HCT116 (cell line): ENCODE measurements at regions not wholly inside any gene's neighbourhood (a gene's known extent, or its start where the extent isn't known, plus 50 kb on each side); places are given as distances from the start of the nearest gene placed in this dataset.

ENCODE experiments used
- ATAC-seq: fragments of 200-7000 bp; cut with Tn5 transposase; 2 replicates; pipeline ENCODE4 v1.9.1; 2020; ENCODE audit warnings: mild to moderate bottlenecking, moderate library complexity
- BruUV-seq: library from RNA; stranded (reverse); fragments of 400-500 nt; replicated peaks from 2 replicates; lab custom pipeline; 2021; lab: Mats Ljungman, UMichigan
- CTCF ChIA-PET: fragments of 300-600 bp; sonication (Branson Sonifier 250); formaldehyde crosslinking; loops from one replicate; lab custom pipeline; 2021; ENCODE audit warnings: antibody characterized with exemption; lab: Charles Lee
- POLR2A ChIA-PET: fragments of 300-600, 350-600 bp; sonication (Branson Sonifier 250); formaldehyde crosslinking; loops from one replicate; lab custom pipeline; 2021; ENCODE audit warnings: antibody characterized with exemption; lab: Charles Lee
- RAD21 ChIA-PET, 2 experiments: fragments of 300-600 bp; sonication (Branson Sonifier 250); formaldehyde crosslinking; loops; one replicate each; lab custom pipeline; 2023; ENCODE audit warnings: low total read pairs in 2 of 2; ENCODE audit not compliant: uncharacterized antibody in 2 of 2, unreplicated experiment in 2 of 2, low non-redundant PET in 1 of 2; lab: Charles Lee
- DNase-seq: peaks from one replicate; pipeline ENCODE4 v3.0.0-alpha.2; 2010; ENCODE audit warnings: low read depth, low spot score
- H2AFZ ChIP-seq: fragments of 200-600 bp; shearing (Covaris generic), sonication (generic); 2 replicates; pipeline ENCODE4 v1.6.1; 2017; ENCODE audit warnings: low read depth, mixed run types, mixed read lengths, antibody characterized with exemption, low read length; ENCODE audit not compliant: poor library complexity, severe bottlenecking
- H3K27ac ChIP-seq: 2 replicates; pipeline ENCODE4 v1.5.1; 2012; ENCODE audit warnings: low read depth, low read length
- H3K27me3 ChIP-seq: fragments of 200-600 bp; sonication (generic); 2 replicates; pipeline ENCODE4 v1.6.1; 2016; ENCODE audit warnings: mixed run types, low read length, mixed read lengths; ENCODE audit not compliant: insufficient read depth
- H3K36me3 ChIP-seq, 2 experiments: fragments of 200-500 bp in 1 of 2; fragments of 200-600 bp in 1 of 2; sonication (Bioruptor generic) in 1 of 2; sonication (generic) in 1 of 2; 2 replicates each; pipeline versions ENCODE4 v1.5.1 to v1.6.1; 2014 to 2016; ENCODE audit warnings: low read length in 2 of 2, inconsistent platforms in 1 of 2, mixed read lengths in 1 of 2, mixed run types in 1 of 2; ENCODE audit not compliant: insufficient read depth in 2 of 2, control insufficient read depth in 1 of 2
- H3K4me1 ChIP-seq, 2 experiments: fragments of 200-600 bp in 1 of 2; sonication (generic) in 1 of 2; 2 replicates each; pipeline versions ENCODE4 v1.5.1 to v1.6.1; 2012 to 2017; ENCODE audit warnings: low read length in 2 of 2, inconsistent platforms in 1 of 2, mild to moderate bottlenecking in 1 of 2, mixed read lengths in 1 of 2, mixed run types in 1 of 2, moderate library complexity in 1 of 2; ENCODE audit not compliant: insufficient read depth in 2 of 2, control insufficient read depth in 1 of 2
- H3K4me2 ChIP-seq: fragments of 200-600 bp; sonication (generic); 2 replicates; pipeline ENCODE4 v1.6.1; 2017; ENCODE audit warnings: mixed run types, low read length, mixed read lengths
- H3K4me3 ChIP-seq, 2 experiments: fragments of 200-600 bp in 1 of 2; sonication (generic) in 1 of 2; replicated peaks in 1 of 2; 2 replicates each; pipeline ENCODE4 v1.5.1; 2011 to 2016; ENCODE audit warnings: low read length in 2 of 2, control low read depth in 1 of 2, low read depth in 1 of 2, mild to moderate bottlenecking in 1 of 2, mixed read lengths in 1 of 2, mixed run types in 1 of 2
- H3K79me2 ChIP-seq: fragments of 200-600 bp; sonication (generic); 2 replicates; pipeline ENCODE4 v1.6.1; 2017; ENCODE audit warnings: mild to moderate bottlenecking, mixed run types, low read length, moderate library complexity, mixed read lengths; ENCODE audit not compliant: insufficient read depth
- H3K9ac ChIP-seq: fragments of 200-600 bp; sonication (generic); 2 replicates; pipeline ENCODE4 v1.6.1; 2016; ENCODE audit warnings: low read length, mixed read lengths
- H3K9me2 ChIP-seq: fragments of 200-600 bp; sonication (generic), shearing (Covaris generic); 2 replicates; pipeline ENCODE4 v1.6.1; 2017; ENCODE audit warnings: mixed run types, mild to moderate bottlenecking, moderate library complexity; ENCODE audit not compliant: insufficient read depth
- H3K9me3 ChIP-seq, 2 experiments: fragments of 200-500 bp in 1 of 2; fragments of 200-600 bp in 1 of 2; sonication (Bioruptor generic) in 1 of 2; sonication (generic) in 1 of 2; 2 replicates each; pipeline ENCODE4 v1.6.1; 2014 to 2017; ENCODE audit warnings: low read length in 2 of 2, mixed read lengths in 2 of 2, inconsistent platforms in 1 of 2, low read depth in 1 of 2, mild to moderate bottlenecking in 1 of 2, mixed run types in 1 of 2, moderate library complexity in 1 of 2; ENCODE audit not compliant: control insufficient read depth in 1 of 2, insufficient read depth in 1 of 2
- H4K20me1 ChIP-seq: fragments of 200-600 bp; sonication (generic), shearing (Covaris generic); 2 replicates; pipeline ENCODE4 v1.6.1; 2017; ENCODE audit warnings: mixed run types, mild to moderate bottlenecking, moderate library complexity; ENCODE audit not compliant: insufficient read depth
- CEBPB ChIP-seq: IDR thresholded peaks from 2 replicates; pipeline ENCODE4 v1.6.1; 2012; ENCODE audit warnings: low read depth
- EGR1 ChIP-seq: IDR thresholded peaks from 2 replicates; pipeline ENCODE4 v1.6.1; 2012; ENCODE audit warnings: low read depth
- EZH2 ChIP-seq: fragments of 200-600 bp; sonication (generic); IDR thresholded peaks from 2 replicates; pipeline ENCODE4 v1.6.1; 2017; ENCODE audit warnings: antibody characterized with exemption, mixed run types
- EZH2phosphoT487 ChIP-seq: fragments of 200-600 bp; IDR thresholded peaks from 2 replicates; pipeline ENCODE4 v1.6.1; 2018; ENCODE audit warnings: antibody characterized with exemption, borderline replicate concordance
- POLR2A ChIP-seq: IDR thresholded peaks from 2 replicates; pipeline ENCODE4 v1.7.0; 2011; ENCODE audit warnings: borderline replicate concordance; ENCODE audit not compliant: insufficient read depth, insufficient read length; ENCODE audit errors: extremely low read depth
- RAD21 ChIP-seq: IDR thresholded peaks from 2 replicates; pipeline ENCODE4 v1.6.1; 2012; ENCODE audit warnings: low read depth, mild to moderate bottlenecking
- SIN3A ChIP-seq: IDR thresholded peaks from 2 replicates; pipeline ENCODE4 v1.6.1; 2012; ENCODE audit warnings: low read depth
- SP1 ChIP-seq: IDR thresholded peaks from 2 replicates; pipeline ENCODE4 v1.6.1; 2012; ENCODE audit warnings: low read depth
- TCF7L2 ChIP-seq: IDR thresholded peaks from 2 replicates; pipeline ENCODE4 v1.7.0; 2011; ENCODE audit warnings: borderline replicate concordance, inconsistent platforms; ENCODE audit not compliant: insufficient read depth, insufficient read length; ENCODE audit errors: extremely low read depth
- ZFX ChIP-seq: fragments of 450-650 bp; IDR thresholded peaks from 2 replicates; pipeline ENCODE4 v1.6.1; 2017
- intact Hi-C: fragments of 100-400 bp; cut with micrococcal nuclease; formaldehyde crosslinking; loops from 2 replicates; pipeline ENCODE4 v1.10.0; 2022
- TF ChIP-seq, protein P1 (sequence below), 3 experiments: fragments of 200-600 bp in 1 of 3; sonication (generic) in 1 of 3; IDR thresholded peaks in 2 of 3; conservative IDR thresholded peaks in 1 of 3; 2 replicates each; pipeline ENCODE4 v1.5.1; 2012 to 2017; ENCODE audit warnings: low read depth in 2 of 3, low read length in 2 of 3, antibody characterized with exemption in 1 of 3, borderline replicate concordance in 1 of 3, control low read depth in 1 of 3, mild to moderate bottlenecking in 1 of 3, mixed read lengths in 1 of 3, mixed run types in 1 of 3, moderate library complexity in 1 of 3; ENCODE audit not compliant: insufficient read depth in 1 of 3
- TF ChIP-seq, protein P2 (sequence below): IDR thresholded peaks from 2 replicates; pipeline ENCODE4 v1.6.1; 2011; ENCODE audit warnings: mild to moderate bottlenecking, low read length, moderate library complexity; ENCODE audit not compliant: insufficient replicate concordance; ENCODE audit errors: extremely low read depth

DNA sequence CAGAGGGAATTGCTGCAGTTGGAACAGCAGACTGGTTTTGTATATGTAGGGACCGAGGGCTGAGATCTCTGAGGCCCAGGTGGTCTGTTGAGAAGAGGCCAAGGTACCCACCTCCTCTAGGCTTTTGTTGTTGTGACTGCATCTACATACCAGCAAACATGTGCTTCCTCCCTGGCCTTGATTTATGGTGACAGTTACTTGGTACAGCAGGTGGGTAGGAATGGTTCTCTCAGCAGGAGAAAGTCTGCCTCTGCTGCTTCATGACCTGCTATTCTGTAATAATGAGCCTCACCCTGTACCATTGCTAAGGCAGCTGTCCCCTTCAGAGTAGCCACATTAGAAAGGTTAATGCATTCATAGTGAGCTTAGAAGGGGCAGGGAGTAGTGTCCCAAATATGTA is 196.7 kb upstream of the PELI2 start:
- RAD21 ChIA-PET: no interaction called here
- no TSS peak for BruUV-seq
- ATAC-seq (no peak), DNase-seq (no peak)
- no peaks in the 10 kb centered on the region for H3K79me2 ChIP-seq
- H3K27me3 ChIP-seq: peaks cover 12% of the 10 kb centered on the region
- H3K4me2 ChIP-seq: no peak overlapping the region
- no peak overlapping the region for H3K4me3 ChIP-seq
- POLR2A ChIA-PET: no interaction called here
- CTCF ChIA-PET: no interaction called here
- H4K20me1 ChIP-seq: no peaks in the 10 kb centered on the region
- H3K9ac ChIP-seq: no peak overlapping the region
- no peaks in the 10 kb centered on the region for H3K4me1 ChIP-seq
- no peak for TF ChIP-seq CEBPB
- no peak for TF ChIP-seq EZH2
- no peak for TF ChIP-seq SIN3A
- TF ChIP-seq, protein P1, sequence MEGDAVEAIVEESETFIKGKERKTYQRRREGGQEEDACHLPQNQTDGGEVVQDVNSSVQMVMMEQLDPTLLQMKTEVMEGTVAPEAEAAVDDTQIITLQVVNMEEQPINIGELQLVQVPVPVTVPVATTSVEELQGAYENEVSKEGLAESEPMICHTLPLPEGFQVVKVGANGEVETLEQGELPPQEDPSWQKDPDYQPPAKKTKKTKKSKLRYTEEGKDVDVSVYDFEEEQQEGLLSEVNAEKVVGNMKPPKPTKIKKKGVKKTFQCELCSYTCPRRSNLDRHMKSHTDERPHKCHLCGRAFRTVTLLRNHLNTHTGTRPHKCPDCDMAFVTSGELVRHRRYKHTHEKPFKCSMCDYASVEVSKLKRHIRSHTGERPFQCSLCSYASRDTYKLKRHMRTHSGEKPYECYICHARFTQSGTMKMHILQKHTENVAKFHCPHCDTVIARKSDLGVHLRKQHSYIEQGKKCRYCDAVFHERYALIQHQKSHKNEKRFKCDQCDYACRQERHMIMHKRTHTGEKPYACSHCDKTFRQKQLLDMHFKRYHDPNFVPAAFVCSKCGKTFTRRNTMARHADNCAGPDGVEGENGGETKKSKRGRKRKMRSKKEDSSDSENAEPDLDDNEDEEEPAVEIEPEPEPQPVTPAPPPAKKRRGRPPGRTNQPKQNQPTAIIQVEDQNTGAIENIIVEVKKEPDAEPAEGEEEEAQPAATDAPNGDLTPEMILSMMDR (IDR thresholded peaks at IDR 0.05 in 2 of 3, conservative IDR thresholded peaks at IDR 0.05 in 1 of 3; ENCODE audit: borderline replicate concordance in 1 of 3, insufficient read depth in 1 of 3, low read depth in 2 of 3, low read length in 2 of 3): no peak
- TF ChIP-seq, protein P2, sequence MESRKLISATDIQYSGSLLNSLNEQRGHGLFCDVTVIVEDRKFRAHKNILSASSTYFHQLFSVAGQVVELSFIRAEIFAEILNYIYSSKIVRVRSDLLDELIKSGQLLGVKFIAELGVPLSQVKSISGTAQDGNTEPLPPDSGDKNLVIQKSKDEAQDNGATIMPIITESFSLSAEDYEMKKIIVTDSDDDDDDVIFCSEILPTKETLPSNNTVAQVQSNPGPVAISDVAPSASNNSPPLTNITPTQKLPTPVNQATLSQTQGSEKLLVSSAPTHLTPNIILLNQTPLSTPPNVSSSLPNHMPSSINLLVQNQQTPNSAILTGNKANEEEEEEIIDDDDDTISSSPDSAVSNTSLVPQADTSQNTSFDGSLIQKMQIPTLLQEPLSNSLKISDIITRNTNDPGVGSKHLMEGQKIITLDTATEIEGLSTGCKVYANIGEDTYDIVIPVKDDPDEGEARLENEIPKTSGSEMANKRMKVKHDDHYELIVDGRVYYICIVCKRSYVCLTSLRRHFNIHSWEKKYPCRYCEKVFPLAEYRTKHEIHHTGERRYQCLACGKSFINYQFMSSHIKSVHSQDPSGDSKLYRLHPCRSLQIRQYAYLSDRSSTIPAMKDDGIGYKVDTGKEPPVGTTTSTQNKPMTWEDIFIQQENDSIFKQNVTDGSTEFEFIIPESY: no peak
- no peak for TF ChIP-seq SP1
- no peak for TF ChIP-seq EGR1
- no peak for TF ChIP-seq EZH2phosphoT487
- no peak for TF ChIP-seq ZFX
- no peak for TF ChIP-seq TCF7L2
- TF ChIP-seq RAD21: no peak
- TF ChIP-seq POLR2A: no peak
- H3K9me2 ChIP-seq: no peaks in the 10 kb centered on the region
- no peak overlapping the region for H3K27ac ChIP-seq
- no peak overlapping the region for H2AFZ ChIP-seq
- intact Hi-C loops: no loop called here
- no peaks in the 10 kb centered on the region for H3K36me3 ChIP-seq
- H3K9me3 ChIP-seq: no peaks in the 10 kb centered on the region
